ENCODE measurements at regions not wholly inside any gene's neighbourhood (a gene's known extent, or its start where the extent isn't known, plus 50 kb on each side); places are given as distances from the start of the nearest gene placed in this dataset.

DNA sequence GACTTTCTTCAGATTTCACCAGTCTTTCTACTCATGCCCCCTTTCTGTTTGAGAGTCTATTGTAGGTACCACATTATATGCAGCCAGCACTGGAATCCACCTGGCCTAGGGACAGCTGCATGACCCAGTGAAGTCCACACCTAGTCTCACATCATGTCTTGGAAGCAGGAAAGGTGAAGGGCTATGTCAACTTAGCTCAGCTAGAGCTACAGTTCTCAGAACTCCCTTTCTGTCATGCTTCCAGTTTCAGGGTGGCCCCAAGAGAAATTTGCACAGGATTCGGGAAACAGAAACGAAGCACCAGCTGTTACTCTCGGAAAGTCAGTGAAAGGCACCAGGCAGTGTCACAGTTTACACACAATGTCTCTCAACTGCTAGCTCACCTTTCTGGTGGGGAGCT is 51.6 kb upstream of the NLRP1 start:
- intact Hi-C loops (cut with DNase I), result no loop called here
- ATAC-seq, result no peak

GRCh38 chr17:5638596-5638995 is 54.3 kb upstream of the NLRP1 start:
- DNase-seq (ENCODE audit: missing footprints) (no peak), ATAC-seq (no peak)
- intact Hi-C loops (cut with DNase I), result no loop called here

More for the DNA sequence above, 51.6 kb upstream of the NLRP1 start:
- no peak for DNase-seq (ENCODE audit: missing footprints)

DNA sequence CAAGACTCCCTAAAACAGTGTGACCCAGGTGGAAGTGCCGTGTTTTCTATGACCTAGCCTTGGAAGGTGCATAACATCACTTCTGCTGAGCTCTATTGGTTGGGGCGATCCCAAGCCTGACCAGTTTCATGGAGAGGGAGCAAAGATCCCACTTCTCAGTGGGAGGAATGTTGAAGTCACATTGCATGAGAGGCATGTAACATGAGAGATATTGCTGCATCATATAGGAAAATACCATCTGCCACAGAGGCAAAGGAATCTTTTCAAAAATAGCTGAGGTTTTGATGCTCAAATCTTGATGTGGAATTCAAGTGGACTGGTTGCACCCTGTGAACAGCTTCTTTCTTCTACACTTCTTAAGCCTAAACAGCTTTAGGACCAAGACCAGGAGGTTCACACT is 56.4 kb upstream of the NLRP1 start:
- intact Hi-C loops (cut with DNase I), result no loop called here
- ATAC-seq (no peak), DNase-seq (ENCODE audit: missing footprints) (no peak)

DNA sequence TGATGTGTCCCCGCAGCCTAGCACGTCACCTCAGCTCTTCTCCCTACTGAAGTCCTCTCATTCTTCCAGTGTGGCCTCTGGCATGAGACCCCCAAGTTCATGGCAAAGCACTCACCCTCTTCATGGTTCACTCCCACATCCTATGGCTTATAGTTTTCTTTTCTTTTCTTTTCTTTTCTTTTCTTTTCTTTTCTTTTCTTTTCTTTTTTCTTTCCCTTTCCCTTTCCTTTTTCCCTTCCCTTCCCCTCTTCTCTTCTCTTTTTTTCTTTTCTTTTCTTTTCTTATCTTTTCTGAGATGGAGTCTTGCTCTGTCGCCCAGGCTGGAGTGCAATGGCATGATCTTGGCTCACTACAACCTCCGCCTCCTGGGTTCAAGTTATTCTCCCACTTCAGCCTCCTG is 58.4 kb upstream of the NLRP1 start:
- no peak for DNase-seq (ENCODE audit: missing footprints)
- intact Hi-C loops (cut with DNase I), result no loop called here
- no peak for ATAC-seq

GRCh38 chr17:5644065-5644464 is 59.8 kb upstream of the NLRP1 start:
- intact Hi-C loops (cut with DNase I), result no loop called here
- ATAC-seq (no peak), DNase-seq (ENCODE audit: missing footprints) (no peak)

DNA sequence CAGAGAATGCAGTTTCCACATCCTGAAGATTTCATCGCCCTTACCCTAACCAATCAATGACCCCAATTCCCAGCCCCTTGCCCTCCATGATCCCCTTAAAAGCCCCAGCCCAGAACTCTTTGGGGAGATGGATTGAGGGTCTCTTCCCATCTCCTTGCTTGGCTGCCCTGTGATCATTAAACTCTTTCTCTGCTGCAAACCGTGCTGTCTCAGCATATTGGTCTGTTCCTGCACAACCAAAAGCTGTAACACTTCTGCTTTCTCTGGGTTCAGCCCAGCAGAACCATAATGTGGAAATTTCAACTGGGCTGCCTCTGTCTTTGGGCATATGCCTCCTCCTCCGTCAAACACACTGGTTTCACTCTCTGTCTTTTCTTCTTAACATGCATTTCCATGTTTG is 67.0 kb upstream of the NLRP1 start:
- no peak for DNase-seq (ENCODE audit: missing footprints)
- intact Hi-C loops (cut with DNase I), result no loop called here
- ATAC-seq, result no peak

GRCh38 chr17:5661491-5662125 is 77.3 kb upstream of the NLRP1 start:
- intact Hi-C loops (cut with DNase I), result no loop called here
- ATAC-seq (no peak), DNase-seq (ENCODE audit: missing footprints) (no peak)

DNA sequence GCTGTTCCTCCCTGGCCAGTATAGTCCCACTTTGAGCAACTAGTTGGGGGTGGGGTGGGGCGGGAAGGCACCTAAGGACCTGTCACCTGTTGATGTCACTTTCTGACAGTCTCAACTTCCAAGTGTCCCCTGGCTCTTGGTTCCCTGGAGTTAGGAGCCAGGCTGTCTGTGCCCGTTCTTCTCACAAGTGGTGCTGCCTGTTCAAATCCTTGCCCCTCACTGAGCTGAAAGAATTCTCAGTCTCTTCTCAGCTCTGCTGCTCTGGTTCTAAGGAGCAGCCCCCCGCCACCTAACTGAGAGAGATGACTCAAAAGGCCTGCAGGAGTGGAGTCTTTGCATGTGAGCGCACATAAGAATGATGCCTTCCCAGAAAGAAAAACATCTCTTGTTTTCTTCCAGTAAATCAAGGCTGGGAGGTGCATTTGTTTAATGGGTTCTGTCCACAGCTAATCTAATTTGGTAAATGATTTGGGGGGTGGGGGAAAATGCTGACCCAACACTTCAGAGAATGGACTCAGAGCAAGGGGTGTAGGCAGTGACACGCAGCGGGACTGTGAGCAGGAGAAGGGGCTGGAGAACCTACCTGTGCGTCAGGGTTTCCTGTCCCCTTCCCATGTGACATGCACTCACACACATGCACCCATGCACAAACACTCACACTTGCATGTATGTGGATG is 78.2 kb upstream of the NLRP1 start:
- no peak for ATAC-seq
- no peak for DNase-seq (ENCODE audit: missing footprints)
- intact Hi-C loops (cut with DNase I), result no loop called here

DNA sequence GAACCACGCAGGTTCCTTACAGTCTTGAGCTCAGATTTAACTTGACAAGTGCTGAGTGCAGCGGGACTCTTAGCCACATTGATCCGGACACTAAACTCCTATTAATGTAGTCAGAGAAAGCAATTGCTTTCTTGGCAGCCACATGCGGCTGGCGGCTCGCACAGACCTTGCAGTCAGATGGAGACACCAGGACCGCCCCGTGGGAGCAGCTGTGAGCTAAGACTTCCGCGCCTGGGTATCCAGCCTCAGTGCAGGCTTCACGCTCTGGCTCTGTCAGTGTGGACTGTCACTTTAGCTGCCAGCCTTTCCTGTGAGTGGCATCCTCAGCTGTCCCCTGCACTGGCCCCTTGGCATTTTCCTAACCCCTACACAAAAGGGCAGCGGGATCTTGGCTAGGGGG is 80.9 kb upstream of the NLRP1 start:
- intact Hi-C loops (cut with DNase I), result no loop called here
- ATAC-seq (no peak), DNase-seq (ENCODE audit: missing footprints) (no peak)

DNA sequence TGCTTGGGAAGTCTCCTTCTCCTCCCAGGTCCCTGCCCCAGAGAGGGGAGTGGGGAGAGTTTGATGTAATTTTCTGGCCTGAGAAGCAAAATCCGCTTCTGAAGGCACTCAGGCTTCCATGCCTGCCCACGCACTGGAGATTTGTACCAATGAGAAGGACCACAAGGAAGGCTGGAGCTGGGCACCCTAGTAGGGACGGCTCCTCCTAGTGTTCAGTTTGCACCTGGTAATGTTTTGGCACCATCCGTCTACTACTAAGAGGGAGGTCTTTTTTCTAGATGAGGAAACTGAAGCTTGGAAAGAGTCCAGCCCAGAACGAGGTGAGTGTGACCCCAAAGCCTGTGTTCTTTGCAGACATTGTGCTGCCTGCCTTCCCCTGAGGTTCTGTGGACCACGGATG is 83.6 kb upstream of the NLRP1 start:
- no peak for ATAC-seq
- DNase-seq (ENCODE audit: missing footprints), result no peak
- intact Hi-C loops (cut with DNase I), result no loop called here

GRCh38 chr17:5668557-5669138 is 84.3 kb upstream of the NLRP1 start:
- ATAC-seq (no peak), DNase-seq (ENCODE audit: missing footprints) (no peak)
- intact Hi-C loops (cut with DNase I), result no loop called here

GRCh38 chr17:5669191-5669590 is 84.9 kb upstream of the NLRP1 start:
- ATAC-seq (no peak), DNase-seq (ENCODE audit: missing footprints) (no peak)
- intact Hi-C loops (cut with DNase I), result no loop called here

- DNase-seq (ENCODE audit: missing footprints) (no peak), ATAC-seq (no peak)
- intact Hi-C loops (cut with DNase I), result no loop called here
Measured at GRCh38 chr17:5672141-5672540, 87.8 kb upstream of the NLRP1 start.

- no peak for ATAC-seq
- DNase-seq (ENCODE audit: missing footprints), result no peak
- intact Hi-C loops (cut with DNase I), result no loop called here
Measured at GRCh38 chr17:5672815-5673430, 88.6 kb upstream of the NLRP1 start.

DNA sequence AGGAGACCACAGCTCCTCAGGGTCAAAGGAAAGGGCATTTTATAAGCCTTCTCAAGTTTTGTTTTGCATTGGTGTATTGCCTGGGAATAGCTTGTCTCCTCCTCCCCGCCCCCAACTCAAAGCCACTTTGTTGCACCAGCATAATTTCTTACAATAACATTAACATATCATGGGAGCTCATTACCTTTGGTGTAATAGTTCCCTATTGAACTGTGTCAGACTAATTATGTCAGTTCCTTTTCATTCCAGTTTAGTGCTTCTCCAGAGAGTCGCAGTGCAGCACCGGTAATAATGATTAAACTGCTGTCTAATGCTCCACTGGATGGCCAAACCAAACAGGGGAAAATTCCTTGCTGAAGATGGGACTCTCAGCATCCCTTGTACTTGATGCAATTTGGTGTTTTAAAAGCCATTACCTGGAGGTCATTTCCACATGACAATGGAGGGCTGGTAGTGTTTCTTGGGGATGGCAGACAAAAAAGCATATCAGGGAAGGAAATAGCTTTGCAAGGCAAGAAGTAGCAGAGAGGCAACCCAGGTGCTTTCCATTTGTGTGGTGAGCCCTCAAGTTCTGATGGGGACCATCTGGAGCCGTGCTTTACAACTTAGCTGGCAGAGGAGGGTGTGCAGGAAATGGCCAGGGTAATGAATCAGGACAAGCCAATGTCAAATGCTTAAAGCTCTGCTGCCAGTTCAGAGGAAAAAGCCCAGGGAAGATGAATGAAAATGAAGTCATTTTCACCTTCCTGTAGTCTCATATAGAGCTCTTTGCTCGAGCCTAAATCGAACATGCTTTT is 91.5 kb upstream of the NLRP1 start:
- ATAC-seq (no peak), DNase-seq (ENCODE audit: missing footprints) (no peak)
- intact Hi-C loops (cut with DNase I), result no loop called here

- no peak for ATAC-seq
- no peak for DNase-seq (ENCODE audit: missing footprints)
- intact Hi-C loops (cut with DNase I), result no loop called here
Measured at GRCh38 chr17:5677620-5678019, 93.3 kb upstream of the NLRP1 start.

DNA sequence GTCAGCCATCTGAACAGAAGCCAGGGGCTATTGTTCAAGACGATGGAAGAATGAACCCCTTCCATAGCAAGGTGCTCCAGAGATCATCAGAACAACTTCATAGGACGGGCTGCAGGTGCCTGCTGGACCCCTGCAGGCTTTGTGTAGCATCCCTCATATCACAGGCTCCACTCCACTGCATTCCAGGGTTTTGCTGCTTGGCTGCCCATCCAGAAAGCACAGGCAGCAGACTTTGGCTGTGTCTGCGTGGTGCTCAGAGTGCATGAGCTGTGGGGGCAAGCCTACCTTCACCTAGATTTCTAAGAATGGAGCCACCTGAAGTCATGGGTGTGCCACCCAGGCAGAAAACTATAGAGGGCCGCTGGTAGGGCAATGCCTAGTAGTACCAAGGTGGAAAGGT is 93.9 kb upstream of the NLRP1 start:
- DNase-seq (ENCODE audit: missing footprints), result no peak
- no peak for ATAC-seq
- intact Hi-C loops (cut with DNase I), result no loop called here

GRCh38 chr17:5680766-5681165 is 96.5 kb upstream of the NLRP1 start:
- intact Hi-C loops (cut with DNase I), result no loop called here
- no peak for DNase-seq (ENCODE audit: missing footprints)
- no peak for ATAC-seq

GRCh38 chr17:5683241-5683640 is 98.9 kb upstream of the NLRP1 start:
- DNase-seq (ENCODE audit: missing footprints) (no peak), ATAC-seq (no peak)
- intact Hi-C loops (cut with DNase I), result no loop called here
